ENCODE measurements at regions not wholly inside any gene's neighbourhood (a gene's known extent, or its start where the extent isn't known, plus 50 kb on each side); places are given as distances from the start of the nearest gene placed in this dataset.

- Histone ChIP-seq H3K9me3 (peaks cover 0 to 3% (median 0%) of the 10 kb centered on the region in 11 donors), H3K4me1 (no peaks in the 10 kb centered on the region), H3K36me3 (no peaks in the 10 kb centered on the region), H3K27ac (no peak overlapping the region), H3K4me3 (no peak overlapping the region), H3K27me3 (no peaks in the 10 kb centered on the region)
- DNase-seq (no peak), ATAC-seq (no peak)
- TF ChIP-seq CTCF (IDR thresholded peaks at IDR 0.05) = no peak
- WGBS, 2 donors = 81 to 85% methylated on average over 5 of the region's 5 CpGs
- intact Hi-C loops (cut with DNase I) = no loop called here
Measured at GRCh38 chr4:133584714-133585113, 435.6 kb downstream of the PCDH10 start.

GRCh38 chr4:133581996-133582619, 433.0 kb downstream of the PCDH10 start:
- no peaks in the 10 kb centered on the region for H3K27me3 ChIP-seq
- intact Hi-C loops (cut with DNase I) = no loop called here
- no peak overlapping the region for H3K4me3 ChIP-seq
- DNase-seq = no peak
- H3K9me3 ChIP-seq = peaks cover 0 to 3% (median 0%) of the 10 kb centered on the region in 11 donors
- WGBS, 2 donors = 96 to 98% methylated on average over 2 of the region's 2 CpGs
- H3K36me3 ChIP-seq = no peaks in the 10 kb centered on the region
- no peak overlapping the region for H3K27ac ChIP-seq
- TF ChIP-seq CTCF (IDR thresholded peaks at IDR 0.05) = no peak
- H3K4me1 ChIP-seq = no peaks in the 10 kb centered on the region
- ATAC-seq = no peak

- no peaks in the 10 kb centered on the region for H3K27me3 ChIP-seq
- no peaks in the 10 kb centered on the region for H3K9me3 ChIP-seq
- DNase-seq = no peak
- WGBS, 2 donors = 90% methylated on average over 1 of the region's 1 CpG
- no peak overlapping the region for H3K4me3 ChIP-seq
- H3K36me3 ChIP-seq = no peaks in the 10 kb centered on the region
- ATAC-seq = no peak
- intact Hi-C loops (cut with DNase I) = no loop called here
- no peaks in the 10 kb centered on the region for H3K4me1 ChIP-seq
- no peak for TF ChIP-seq CTCF (IDR thresholded peaks at IDR 0.05)
- no peak overlapping the region for H3K27ac ChIP-seq
Measured at GRCh38 chr4:133574248-133574647, 425.2 kb downstream of the PCDH10 start.

- Histone ChIP-seq H3K4me1 (no peaks in the 10 kb centered on the region), H3K9me3 (no peaks in the 10 kb centered on the region), H3K4me3 (no peak overlapping the region), H3K36me3 (no peaks in the 10 kb centered on the region), H3K27ac (no peak overlapping the region), H3K27me3 (no peaks in the 10 kb centered on the region)
- intact Hi-C loops (cut with DNase I) = no loop called here
- 3 to 9% methylated on average over 1 of the region's 1 CpG for WGBS, 2 donors
- ATAC-seq (no peak), DNase-seq (no peak)
- no peak for TF ChIP-seq CTCF (IDR thresholded peaks at IDR 0.05)
Measured at GRCh38 chr4:133565379-133565778, 416.3 kb downstream of the PCDH10 start.
